ENCODE measurements at regions not wholly inside any gene's neighbourhood (a gene's known extent, or its start where the extent isn't known, plus 50 kb on each side); places are given as distances from the start of the nearest gene placed in this dataset.

- POLR2A ChIA-PET = no interaction called here
- H3K4me3 ChIP-seq (ENCODE audit: low read length) = no peak overlapping the region
These were observed 281.7 kb upstream of the MC4R start for GRCh38 chr18:60654298-60654697.

GRCh38 chr18:60656553-60656952 is 284.0 kb upstream of the MC4R start:
- ChIA-PET POLR2A (no interaction called here), CTCF (no interaction called here)
- Histone ChIP-seq H3K9me3 (ENCODE audit: low read length) (no peaks in the 10 kb centered on the region), H3K4me3 (ENCODE audit: low read length) (no peak overlapping the region), H3K27ac (ENCODE audit: low read depth, low read length) (no peak overlapping the region), H3K36me3 (ENCODE audit: insufficient read depth, low read length) (no peaks in the 10 kb centered on the region), H3K4me1 (ENCODE audit: insufficient read depth, low read length) (no peaks in the 10 kb centered on the region), H3K27me3 (ENCODE audit: insufficient read depth, low read length, poor library complexity, severe bottlenecking) (no peaks in the 10 kb centered on the region)
- Mint-ChIP-seq H3K9me3 (peaks cover 0 to 8% (median 5%) of the 10 kb centered on the region in 5 donors), H3K4me1 (no peaks in the 10 kb centered on the region), H3K27ac (no peak overlapping the region), H3K27me3 (no peaks in the 10 kb centered on the region), H3K36me3 (no peaks in the 10 kb centered on the region), H3K4me3 (no peak overlapping the region)
- no peak for DNase-seq

More at GRCh38 chr18:60654298-60654697, 281.7 kb upstream of the MC4R start:
- no peaks in the 10 kb centered on the region for H3K27me3 Mint-ChIP-seq
- no peaks in the 10 kb centered on the region for H3K4me1 Mint-ChIP-seq
- no peak overlapping the region for H3K27ac ChIP-seq (ENCODE audit: low read depth, low read length)
- no peaks in the 10 kb centered on the region for H3K36me3 Mint-ChIP-seq
- H3K36me3 ChIP-seq (ENCODE audit: insufficient read depth, low read length) = no peaks in the 10 kb centered on the region
- no peaks in the 10 kb centered on the region for H3K9me3 ChIP-seq (ENCODE audit: low read length)
- no peak overlapping the region for H3K4me3 Mint-ChIP-seq
- no peaks in the 10 kb centered on the region for H3K27me3 ChIP-seq (ENCODE audit: insufficient read depth, low read length, poor library complexity, severe bottlenecking)
- DNase-seq = no peak
- peaks cover 0 to 14% (median 2%) of the 10 kb centered on the region in 5 donors for H3K9me3 Mint-ChIP-seq
- no peak overlapping the region for H3K27ac Mint-ChIP-seq
- CTCF ChIA-PET = no interaction called here
- no peaks in the 10 kb centered on the region for H3K4me1 ChIP-seq (ENCODE audit: insufficient read depth, low read length)

DNA sequence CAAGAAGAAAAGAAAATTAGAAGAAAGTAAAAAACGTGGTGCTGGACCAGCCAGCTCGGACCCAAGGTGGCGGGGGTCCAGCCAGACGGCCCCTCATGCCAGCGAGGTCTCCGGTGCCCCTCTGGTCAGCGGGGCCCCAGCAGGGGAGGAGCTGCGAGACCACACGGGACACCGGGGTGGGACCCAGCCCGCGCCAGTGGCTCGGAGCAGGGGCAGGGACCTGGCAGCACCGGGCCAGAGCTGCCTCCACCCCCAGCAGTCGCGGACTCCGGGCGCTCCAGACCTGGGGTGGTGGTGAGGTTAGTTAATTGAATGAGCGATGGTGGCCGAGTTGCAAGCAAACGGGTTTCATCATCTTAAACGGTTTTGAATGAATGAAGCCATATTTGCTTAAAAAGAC is 289.9 kb upstream of the MC4R start:
- no peak overlapping the region for H3K4me3 Mint-ChIP-seq
- H3K27me3 Mint-ChIP-seq = no peaks in the 10 kb centered on the region

GRCh38 chr18:60663060-60663989 is 290.8 kb upstream of the MC4R start:
- Histone ChIP-seq H3K36me3 (ENCODE audit: insufficient read depth, low read length) (no peaks in the 10 kb centered on the region), H3K27ac (ENCODE audit: low read depth, low read length) (no peak overlapping the region), H3K4me3 (ENCODE audit: low read length) (no peak overlapping the region), H3K9me3 (ENCODE audit: low read length) (no peaks in the 10 kb centered on the region), H3K27me3 (ENCODE audit: insufficient read depth, low read length, poor library complexity, severe bottlenecking) (no peaks in the 10 kb centered on the region), H3K4me1 (ENCODE audit: insufficient read depth, low read length) (no peaks in the 10 kb centered on the region)
- H3K27ac Mint-ChIP-seq = no peak overlapping the region
- H3K4me3 Mint-ChIP-seq = no peak overlapping the region
- ChIA-PET CTCF (interaction anchor here (1.4 kb wide), 1 partner anchor 10 kb away, joined by 5 read pairs; no protein-coding TSS in a partner anchor), POLR2A (no interaction called here)
- no peak for DNase-seq
- no peaks in the 10 kb centered on the region for H3K36me3 Mint-ChIP-seq
- H3K9me3 Mint-ChIP-seq = peaks cover 6 to 17% (median 10%) of the 10 kb centered on the region in 5 donors
- H3K27me3 Mint-ChIP-seq = no peaks in the 10 kb centered on the region
- no peaks in the 10 kb centered on the region for H3K4me1 Mint-ChIP-seq

More for the DNA sequence above, 289.9 kb upstream of the MC4R start:
- H3K4me1 Mint-ChIP-seq = no peaks in the 10 kb centered on the region
- peaks cover 5 to 17% (median 11%) of the 10 kb centered on the region in 5 donors for H3K9me3 Mint-ChIP-seq
- no peak overlapping the region for H3K4me3 ChIP-seq (ENCODE audit: low read length)
- POLR2A ChIA-PET = no interaction called here
- H3K4me1 ChIP-seq (ENCODE audit: insufficient read depth, low read length) = no peaks in the 10 kb centered on the region
- no peaks in the 10 kb centered on the region for H3K36me3 ChIP-seq (ENCODE audit: insufficient read depth, low read length)
- H3K27ac ChIP-seq (ENCODE audit: low read depth, low read length) = no peak overlapping the region
- H3K9me3 ChIP-seq (ENCODE audit: low read length) = no peaks in the 10 kb centered on the region
- H3K36me3 Mint-ChIP-seq = no peaks in the 10 kb centered on the region
- H3K27ac Mint-ChIP-seq = no peak overlapping the region
- no peak for DNase-seq
- CTCF ChIA-PET = no interaction called here
- no peaks in the 10 kb centered on the region for H3K27me3 ChIP-seq (ENCODE audit: insufficient read depth, low read length, poor library complexity, severe bottlenecking)

- Mint-ChIP-seq H3K4me1 (no peaks in the 10 kb centered on the region), H3K9me3 (peaks cover 6 to 17% (median 10%) of the 10 kb centered on the region in 5 donors), H3K27ac (no peak overlapping the region), H3K36me3 (no peaks in the 10 kb centered on the region), H3K27me3 (no peaks in the 10 kb centered on the region), H3K4me3 (no peak overlapping the region)
- POLR2A ChIA-PET = no interaction called here
- Histone ChIP-seq H3K4me3 (ENCODE audit: low read length) (no peak overlapping the region), H3K9me3 (ENCODE audit: low read length) (no peaks in the 10 kb centered on the region), H3K27me3 (ENCODE audit: insufficient read depth, low read length, poor library complexity, severe bottlenecking) (no peaks in the 10 kb centered on the region), H3K27ac (ENCODE audit: low read depth, low read length) (no peak overlapping the region), H3K36me3 (ENCODE audit: insufficient read depth, low read length) (no peaks in the 10 kb centered on the region), H3K4me1 (ENCODE audit: insufficient read depth, low read length) (no peaks in the 10 kb centered on the region)
- CTCF ChIA-PET = no interaction called here
- DNase-seq = no peak
These were observed 292.2 kb upstream of the MC4R start for GRCh38 chr18:60664736-60665135.

DNA sequence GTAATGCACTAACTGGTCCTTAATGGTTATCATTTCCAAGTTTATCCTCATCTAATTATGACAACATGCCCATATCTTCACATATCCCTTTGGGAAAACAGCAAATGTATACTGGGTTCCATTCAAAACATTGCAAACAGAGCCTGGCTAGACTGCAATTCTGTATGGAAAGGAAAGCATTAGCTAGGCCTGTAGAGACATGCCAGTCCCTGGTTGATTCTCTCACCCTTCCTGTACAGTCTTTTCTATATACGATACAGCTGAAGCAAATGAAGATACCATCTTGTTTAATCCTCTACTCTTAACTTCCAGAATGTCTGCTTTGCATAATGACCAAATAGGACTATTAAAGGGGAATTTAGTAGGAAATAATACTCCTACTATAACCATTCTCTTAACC is 294.4 kb upstream of the MC4R start:
- DNase-seq = no peak
- Mint-ChIP-seq H3K27ac (no peak overlapping the region), H3K4me3 (no peak overlapping the region), H3K9me3 (peaks cover 8 to 15% (median 8%) of the 10 kb centered on the region in 5 donors), H3K27me3 (no peaks in the 10 kb centered on the region), H3K4me1 (no peaks in the 10 kb centered on the region), H3K36me3 (no peaks in the 10 kb centered on the region)
- no peaks in the 10 kb centered on the region for H3K27me3 ChIP-seq (ENCODE audit: insufficient read depth, low read length, poor library complexity, severe bottlenecking)
- no peaks in the 10 kb centered on the region for H3K36me3 ChIP-seq (ENCODE audit: insufficient read depth, low read length)
- H3K4me3 ChIP-seq (ENCODE audit: low read length) = no peak overlapping the region
- ChIA-PET POLR2A (no interaction called here), CTCF (no interaction called here)
- H3K4me1 ChIP-seq (ENCODE audit: insufficient read depth, low read length) = no peaks in the 10 kb centered on the region
- H3K27ac ChIP-seq (ENCODE audit: low read depth, low read length) = no peak overlapping the region
- H3K9me3 ChIP-seq (ENCODE audit: low read length) = no peaks in the 10 kb centered on the region

DNA sequence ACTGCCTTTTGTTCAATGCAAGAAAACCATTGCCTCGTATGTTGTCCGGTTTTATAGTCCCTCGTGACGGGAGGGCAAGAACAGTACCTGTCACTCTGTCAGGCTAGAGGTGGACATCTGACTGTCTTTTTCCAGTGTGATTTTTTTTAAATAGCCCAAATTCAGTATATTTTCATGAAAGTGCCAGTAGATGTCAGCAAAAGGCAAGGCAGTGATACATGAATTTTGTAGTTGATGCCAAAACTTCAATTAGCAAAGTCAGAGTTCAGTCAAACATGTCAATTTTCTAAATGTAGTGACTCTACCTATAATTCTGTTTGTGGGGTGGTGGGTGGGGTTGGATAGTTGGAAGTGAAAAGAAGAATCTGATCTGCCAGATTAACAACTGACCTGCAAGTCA is 296.0 kb upstream of the MC4R start:
- no peak overlapping the region for H3K4me3 ChIP-seq (ENCODE audit: low read length)
- H3K4me3 Mint-ChIP-seq = no peak overlapping the region
- POLR2A ChIA-PET = no interaction called here
- H3K4me1 Mint-ChIP-seq = no peaks in the 10 kb centered on the region
- H3K27me3 Mint-ChIP-seq = no peaks in the 10 kb centered on the region
- no peaks in the 10 kb centered on the region for H3K27me3 ChIP-seq (ENCODE audit: insufficient read depth, low read length, poor library complexity, severe bottlenecking)
- H3K36me3 ChIP-seq (ENCODE audit: insufficient read depth, low read length) = no peaks in the 10 kb centered on the region
- CTCF ChIA-PET = no interaction called here
- no peaks in the 10 kb centered on the region for H3K4me1 ChIP-seq (ENCODE audit: insufficient read depth, low read length)
- no peak overlapping the region for H3K27ac Mint-ChIP-seq
- no peak overlapping the region for H3K27ac ChIP-seq (ENCODE audit: low read depth, low read length)
- H3K36me3 Mint-ChIP-seq = no peaks in the 10 kb centered on the region
- peaks cover 8 to 10% (median 8%) of the 10 kb centered on the region in 5 donors for H3K9me3 Mint-ChIP-seq
- DNase-seq = no peak
- H3K9me3 ChIP-seq (ENCODE audit: low read length) = no peaks in the 10 kb centered on the region

GRCh38 chr18:60669938-60670337 is 297.4 kb upstream of the MC4R start:
- Mint-ChIP-seq H3K27ac (no peak overlapping the region), H3K27me3 (no peaks in the 10 kb centered on the region), H3K9me3 (peaks cover 0 to 5% (median 2%) of the 10 kb centered on the region in 5 donors), H3K4me1 (no peaks in the 10 kb centered on the region), H3K4me3 (no peak overlapping the region), H3K36me3 (no peaks in the 10 kb centered on the region)
- Histone ChIP-seq H3K4me1 (ENCODE audit: insufficient read depth, low read length) (no peaks in the 10 kb centered on the region), H3K27me3 (ENCODE audit: insufficient read depth, low read length, poor library complexity, severe bottlenecking) (no peaks in the 10 kb centered on the region), H3K36me3 (ENCODE audit: insufficient read depth, low read length) (no peaks in the 10 kb centered on the region), H3K9me3 (ENCODE audit: low read length) (no peaks in the 10 kb centered on the region), H3K27ac (ENCODE audit: low read depth, low read length) (no peak overlapping the region), H3K4me3 (ENCODE audit: low read length) (no peak overlapping the region)
- CTCF ChIA-PET = no interaction called here
- no peak for DNase-seq
- POLR2A ChIA-PET = no interaction called here
